ENCODE measurements at regions not wholly inside any gene's neighbourhood (a gene's known extent, or its start where the extent isn't known, plus 50 kb on each side); places are given as distances from the start of the nearest gene placed in this dataset.
"Not testable (repeated sequence)": the region's sequence is repeated elsewhere in the genome, so short reads cannot be mapped to it uniquely, and the experiment has no call there.

DNA sequence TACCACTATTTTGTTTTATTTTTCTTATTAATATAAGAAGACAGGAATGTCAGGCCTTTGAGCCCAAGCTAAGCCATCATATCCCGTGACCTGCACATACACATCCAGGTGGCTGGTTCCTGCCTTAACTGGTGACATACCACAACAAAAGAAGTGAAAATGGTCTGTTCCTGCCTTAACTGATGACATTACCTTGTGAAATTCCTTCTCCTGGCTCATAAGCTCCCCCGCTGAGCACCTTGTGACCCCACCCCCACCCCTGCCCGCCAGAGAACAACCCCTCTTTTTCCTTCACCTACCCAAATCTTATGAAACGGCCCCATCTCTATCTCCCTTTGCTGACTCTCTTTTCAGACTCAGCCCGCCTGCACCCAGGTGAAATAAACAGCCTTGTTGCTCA, 277.5 kb upstream of the PTPRD start:
- TF ChIP-seq, protein P1, sequence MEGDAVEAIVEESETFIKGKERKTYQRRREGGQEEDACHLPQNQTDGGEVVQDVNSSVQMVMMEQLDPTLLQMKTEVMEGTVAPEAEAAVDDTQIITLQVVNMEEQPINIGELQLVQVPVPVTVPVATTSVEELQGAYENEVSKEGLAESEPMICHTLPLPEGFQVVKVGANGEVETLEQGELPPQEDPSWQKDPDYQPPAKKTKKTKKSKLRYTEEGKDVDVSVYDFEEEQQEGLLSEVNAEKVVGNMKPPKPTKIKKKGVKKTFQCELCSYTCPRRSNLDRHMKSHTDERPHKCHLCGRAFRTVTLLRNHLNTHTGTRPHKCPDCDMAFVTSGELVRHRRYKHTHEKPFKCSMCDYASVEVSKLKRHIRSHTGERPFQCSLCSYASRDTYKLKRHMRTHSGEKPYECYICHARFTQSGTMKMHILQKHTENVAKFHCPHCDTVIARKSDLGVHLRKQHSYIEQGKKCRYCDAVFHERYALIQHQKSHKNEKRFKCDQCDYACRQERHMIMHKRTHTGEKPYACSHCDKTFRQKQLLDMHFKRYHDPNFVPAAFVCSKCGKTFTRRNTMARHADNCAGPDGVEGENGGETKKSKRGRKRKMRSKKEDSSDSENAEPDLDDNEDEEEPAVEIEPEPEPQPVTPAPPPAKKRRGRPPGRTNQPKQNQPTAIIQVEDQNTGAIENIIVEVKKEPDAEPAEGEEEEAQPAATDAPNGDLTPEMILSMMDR (conservative IDR thresholded peaks at IDR 0.05): not testable (repeated sequence)
- TF ChIP-seq EZH2 (IDR thresholded peaks at IDR 0.05; ENCODE audit: low read depth): not testable (repeated sequence)

Data from PC-9 (cell line).